AG10803 (cell line): ENCODE measurements at regions not wholly inside any gene's neighbourhood (a gene's known extent, or its start where the extent isn't known, plus 50 kb on each side); places are given as distances from the start of the nearest gene placed in this dataset.

Experiments
- DNase-seq: peaks from one replicate; pipeline ENCODE4 v3.0.0; 2010; ENCODE audit warnings: low read depth
- H3K4me3 ChIP-seq: 2 replicates; pipeline ENCODE4 v1.5.1; 2011; ENCODE audit warnings: mild to moderate bottlenecking, low read length, control low read depth
- CTCF ChIP-seq: conservative IDR thresholded peaks from 2 replicates; pipeline ENCODE4 v1.5.1; 2011; ENCODE audit warnings: mild to moderate bottlenecking, low read length, control low read depth, inconsistent platforms

- DNase-seq = no peak
- no peak overlapping the region for H3K4me3 ChIP-seq
- TF ChIP-seq CTCF = no peak
Observed at GRCh38 chr1:208298593-208299269, 54.5 kb upstream of the PLXNA2 start.

GRCh38 chr1:208300084-208300770 lies 56.0 kb upstream of the PLXNA2 start:
- no peak overlapping the region for H3K4me3 ChIP-seq
- TF ChIP-seq CTCF = no peak
- no peak for DNase-seq

GRCh38 chr1:208302699-208303238 lies 58.6 kb upstream of the PLXNA2 start:
- no peak overlapping the region for H3K4me3 ChIP-seq
- TF ChIP-seq CTCF = no peak
- DNase-seq = no peak

GRCh38 chr1:208303743-208304712 lies 59.8 kb upstream of the PLXNA2 start:
- no peak for TF ChIP-seq CTCF
- H3K4me3 ChIP-seq = no peak overlapping the region
- no peak for DNase-seq

DNA sequence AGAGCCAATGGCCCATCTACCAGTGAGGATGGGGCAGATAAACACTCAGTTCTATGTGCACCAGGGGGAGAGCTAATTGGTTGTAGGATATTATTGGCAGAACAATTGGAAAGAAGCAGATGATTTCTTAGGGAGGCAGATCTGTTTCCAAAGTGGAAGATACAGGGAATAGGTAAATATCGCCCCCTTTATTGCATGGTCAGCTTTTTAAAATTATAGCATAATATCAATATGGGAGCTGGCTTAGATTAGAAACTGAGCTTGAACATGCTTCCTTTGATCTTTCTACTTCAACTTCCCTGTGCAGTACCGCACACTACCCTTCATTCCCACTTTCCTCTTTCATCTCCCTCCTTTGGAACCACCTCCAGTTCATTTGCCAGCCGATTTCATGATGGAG lies 64.0 kb upstream of the PLXNA2 start:
- H3K4me3 ChIP-seq = no peak overlapping the region
- DNase-seq = no peak
- no peak for TF ChIP-seq CTCF

GRCh38 chr1:208309771-208310170 lies 65.6 kb upstream of the PLXNA2 start:
- H3K4me3 ChIP-seq = no peak overlapping the region
- DNase-seq = no peak
- TF ChIP-seq CTCF = no peak
